ENCODE measurements at regions not wholly inside any gene's neighbourhood (a gene's known extent, or its start where the extent isn't known, plus 50 kb on each side); places are given as distances from the start of the nearest gene placed in this dataset.

DNA sequence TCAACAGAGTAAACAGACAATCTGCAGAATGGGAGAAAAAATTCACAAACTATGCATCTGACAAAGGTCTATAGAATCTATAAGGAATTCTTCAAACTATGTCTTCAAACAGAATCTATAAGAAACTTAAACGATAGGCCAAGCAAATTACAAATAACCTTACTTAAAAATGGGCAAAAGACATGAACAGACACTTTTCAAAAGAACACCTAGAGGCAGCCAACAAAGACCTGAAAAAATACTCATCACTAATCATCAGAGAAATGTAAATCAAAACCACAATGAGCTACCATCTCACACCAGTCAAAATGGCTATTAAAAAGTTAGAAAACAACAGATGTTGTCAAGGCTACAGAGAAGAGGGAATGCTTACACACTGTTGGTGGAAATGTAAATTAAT is 81.3 kb downstream of the ID4 start:
- no peaks in the 10 kb centered on the region for H3K9me3 ChIP-seq (ENCODE audit: low read length)
- H2AFZ ChIP-seq (ENCODE audit: low read length), result no peak overlapping the region
- ChIA-PET POLR2A (ENCODE audit: unreplicated experiment) (no interaction called here), CTCF (no interaction called here)
- no peaks in the 10 kb centered on the region for H4K20me1 ChIP-seq (ENCODE audit: low read length)
- intact Hi-C loops (cut with micrococcal nuclease), result no loop called here
- H3K4me1 ChIP-seq (ENCODE audit: insufficient read depth, low read length), result no peaks in the 10 kb centered on the region
- no peak for TF ChIP-seq EZH2phosphoT487 (IDR thresholded peaks at IDR 0.05; ENCODE audit: borderline replicate concordance, low read length)
- no peak for TF ChIP-seq EZH2 (IDR thresholded peaks at IDR 0.05; ENCODE audit: low read length, unreplicated experiment)
- TF ChIP-seq, protein P1, sequence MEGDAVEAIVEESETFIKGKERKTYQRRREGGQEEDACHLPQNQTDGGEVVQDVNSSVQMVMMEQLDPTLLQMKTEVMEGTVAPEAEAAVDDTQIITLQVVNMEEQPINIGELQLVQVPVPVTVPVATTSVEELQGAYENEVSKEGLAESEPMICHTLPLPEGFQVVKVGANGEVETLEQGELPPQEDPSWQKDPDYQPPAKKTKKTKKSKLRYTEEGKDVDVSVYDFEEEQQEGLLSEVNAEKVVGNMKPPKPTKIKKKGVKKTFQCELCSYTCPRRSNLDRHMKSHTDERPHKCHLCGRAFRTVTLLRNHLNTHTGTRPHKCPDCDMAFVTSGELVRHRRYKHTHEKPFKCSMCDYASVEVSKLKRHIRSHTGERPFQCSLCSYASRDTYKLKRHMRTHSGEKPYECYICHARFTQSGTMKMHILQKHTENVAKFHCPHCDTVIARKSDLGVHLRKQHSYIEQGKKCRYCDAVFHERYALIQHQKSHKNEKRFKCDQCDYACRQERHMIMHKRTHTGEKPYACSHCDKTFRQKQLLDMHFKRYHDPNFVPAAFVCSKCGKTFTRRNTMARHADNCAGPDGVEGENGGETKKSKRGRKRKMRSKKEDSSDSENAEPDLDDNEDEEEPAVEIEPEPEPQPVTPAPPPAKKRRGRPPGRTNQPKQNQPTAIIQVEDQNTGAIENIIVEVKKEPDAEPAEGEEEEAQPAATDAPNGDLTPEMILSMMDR (conservative IDR thresholded peaks at IDR 0.05; ENCODE audit: low read depth, low read length), result no peak
- H3K4me3 ChIP-seq (ENCODE audit: low read length), result no peak overlapping the region
- DNase-seq, result no peak
- no peak overlapping the region for H3K27ac ChIP-seq (ENCODE audit: low read length)
- no TSS peak for BruUV-seq (replicated peaks)
- H3K27me3 ChIP-seq (ENCODE audit: low read length), result peaks cover 62% of the 10 kb centered on the region
- H3K9ac ChIP-seq (ENCODE audit: low read length), result no peak overlapping the region
- no peaks in the 10 kb centered on the region for H3F3A ChIP-seq (ENCODE audit: low read length, unreplicated experiment)
- ATAC-seq, result no peak
- H3K36me3 ChIP-seq (ENCODE audit: low read depth, low read length), result no peaks in the 10 kb centered on the region
- peaks cover 3% of the 10 kb centered on the region; the same call in 1 of the 2 replicates for H3K9me2 ChIP-seq (replicated peaks; ENCODE audit: low read length)
- no peak overlapping the region for H3K4me2 ChIP-seq (ENCODE audit: low read length)
- H3K79me2 ChIP-seq (ENCODE audit: low read length), result no peaks in the 10 kb centered on the region

DNA sequence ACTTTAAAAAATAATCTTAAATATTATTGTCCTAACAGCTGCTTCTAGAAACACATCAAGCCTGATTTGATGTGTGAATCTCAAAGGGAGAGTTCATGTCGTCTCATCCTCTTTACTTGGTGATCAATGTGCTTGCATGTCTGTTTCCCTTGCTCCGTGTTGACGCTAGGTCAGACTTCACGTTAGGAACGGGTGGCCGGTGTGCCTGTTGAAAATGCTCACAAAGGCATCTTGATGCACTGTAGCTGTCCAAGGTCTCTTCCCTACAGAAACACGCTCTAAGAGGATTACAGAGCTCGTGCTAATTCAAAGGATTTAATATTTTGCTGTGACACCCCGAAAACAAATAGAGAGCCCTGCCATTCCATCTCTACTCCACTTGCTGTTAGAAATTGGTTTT is 84.6 kb downstream of the ID4 start:
- TF ChIP-seq, protein P1 (conservative IDR thresholded peaks at IDR 0.05; ENCODE audit: low read depth, low read length), result no peak
- TF ChIP-seq EZH2phosphoT487 (IDR thresholded peaks at IDR 0.05; ENCODE audit: borderline replicate concordance, low read length) (no peak), EZH2 (IDR thresholded peaks at IDR 0.05; ENCODE audit: low read length, unreplicated experiment) (no peak)
- no peaks in the 10 kb centered on the region for H3K9me3 ChIP-seq (ENCODE audit: low read length)
- no peaks in the 10 kb centered on the region for H3K79me2 ChIP-seq (ENCODE audit: low read length)
- H3K4me2 ChIP-seq (ENCODE audit: low read length), result no peak overlapping the region
- peaks cover 79% of the 10 kb centered on the region for H3K27me3 ChIP-seq (ENCODE audit: low read length)
- ChIA-PET CTCF (no interaction called here), POLR2A (ENCODE audit: unreplicated experiment) (no interaction called here)
- ATAC-seq (no peak), DNase-seq (no peak)
- no peak overlapping the region for H3K9ac ChIP-seq (ENCODE audit: low read length)
- no peaks in the 10 kb centered on the region for H3K36me3 ChIP-seq (ENCODE audit: low read depth, low read length)
- H3K4me1 ChIP-seq (ENCODE audit: insufficient read depth, low read length), result no peaks in the 10 kb centered on the region
- H2AFZ ChIP-seq (ENCODE audit: low read length), result no peak overlapping the region
- no peak overlapping the region for H3K4me3 ChIP-seq (ENCODE audit: low read length)
- BruUV-seq (replicated peaks), result no TSS peak
- intact Hi-C loops (cut with micrococcal nuclease), result no loop called here
- no peaks in the 10 kb centered on the region for H3K9me2 ChIP-seq (replicated peaks; ENCODE audit: low read length)
- no peaks in the 10 kb centered on the region for H4K20me1 ChIP-seq (ENCODE audit: low read length)
- H3K27ac ChIP-seq (ENCODE audit: low read length), result no peak overlapping the region
- no peaks in the 10 kb centered on the region for H3F3A ChIP-seq (ENCODE audit: low read length, unreplicated experiment)

DNA sequence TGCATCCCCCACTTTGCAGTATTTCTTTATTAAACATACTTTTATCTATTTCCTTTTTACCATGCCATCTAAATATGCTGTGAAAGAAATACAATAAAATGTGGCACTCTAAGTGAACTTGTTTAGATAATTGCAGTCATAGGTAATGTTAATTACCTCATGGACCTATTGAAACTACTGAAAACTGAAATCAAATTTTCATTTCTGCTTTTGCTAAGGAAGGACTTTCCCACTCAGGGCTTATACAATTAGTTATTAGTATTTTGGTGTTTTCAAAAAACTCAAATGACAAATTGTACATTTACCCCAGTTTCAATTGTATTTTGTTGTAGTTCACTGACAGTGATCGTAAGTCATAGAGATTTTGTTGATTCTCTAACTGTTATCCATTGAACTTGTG is 88.4 kb downstream of the ID4 start:
- no peaks in the 10 kb centered on the region for H3K79me2 ChIP-seq (ENCODE audit: low read length)
- POLR2A ChIA-PET (ENCODE audit: unreplicated experiment), result no interaction called here

More for the DNA sequence above, 88.4 kb downstream of the ID4 start:
- no peaks in the 10 kb centered on the region for H3K9me3 ChIP-seq (ENCODE audit: low read length)
- H3F3A ChIP-seq (ENCODE audit: low read length, unreplicated experiment), result no peaks in the 10 kb centered on the region
- H3K9me2 ChIP-seq (replicated peaks; ENCODE audit: low read length), result no peaks in the 10 kb centered on the region
- intact Hi-C loops (cut with micrococcal nuclease), result no loop called here
- H2AFZ ChIP-seq (ENCODE audit: low read length), result no peak overlapping the region
- H3K9ac ChIP-seq (ENCODE audit: low read length), result no peak overlapping the region
- H3K4me1 ChIP-seq (ENCODE audit: insufficient read depth, low read length), result no peaks in the 10 kb centered on the region
- BruUV-seq (replicated peaks), result no TSS peak
- CTCF ChIA-PET, result no interaction called here
- TF ChIP-seq EZH2 (IDR thresholded peaks at IDR 0.05; ENCODE audit: low read length, unreplicated experiment) (no peak), EZH2phosphoT487 (IDR thresholded peaks at IDR 0.05; ENCODE audit: borderline replicate concordance, low read length) (no peak)
- TF ChIP-seq, protein P1 (conservative IDR thresholded peaks at IDR 0.05; ENCODE audit: low read depth, low read length), result no peak
- H3K36me3 ChIP-seq (ENCODE audit: low read depth, low read length), result no peaks in the 10 kb centered on the region
- DNase-seq (no peak), ATAC-seq (no peak)
- no peak overlapping the region for H3K27ac ChIP-seq (ENCODE audit: low read length)
- no peak overlapping the region for H3K4me2 ChIP-seq (ENCODE audit: low read length)
- peaks cover 88% of the 10 kb centered on the region for H3K27me3 ChIP-seq (ENCODE audit: low read length)
- H4K20me1 ChIP-seq (ENCODE audit: low read length), result no peaks in the 10 kb centered on the region
- H3K4me3 ChIP-seq (ENCODE audit: low read length), result no peak overlapping the region
